ENCODE measurements at regions not wholly inside any gene's neighbourhood (a gene's known extent, or its start where the extent isn't known, plus 50 kb on each side); places are given as distances from the start of the nearest gene placed in this dataset.

DNA sequence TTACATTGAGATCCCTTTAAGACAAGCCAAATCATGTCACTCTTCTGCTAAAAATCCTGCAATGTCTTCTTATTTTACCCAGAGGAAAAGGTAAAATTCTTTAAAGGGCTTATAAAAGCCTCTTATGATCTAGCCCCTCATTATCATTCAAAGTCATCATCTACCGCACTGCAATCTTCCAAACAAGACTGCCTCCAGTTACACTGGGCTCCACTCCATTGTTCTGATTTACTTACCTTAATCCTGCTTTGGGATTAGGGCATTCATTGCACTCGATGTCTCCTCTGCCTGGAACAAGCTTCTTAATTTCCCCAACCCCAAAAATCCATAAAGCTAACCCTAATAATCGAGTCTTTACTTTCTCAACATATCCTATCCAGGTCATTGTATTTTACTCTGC lies 269.1 kb downstream of the PCDH18 start:
- Histone ChIP-seq H3K9me3 (no peaks in the 10 kb centered on the region), H3K4me3 (no peak overlapping the region), H3K36me3 (replicated peaks) (no peaks in the 10 kb centered on the region), H3K4me1 (peaks cover 20% of the 10 kb centered on the region), H3K27me3 (ENCODE audit: low read depth) (no peaks in the 10 kb centered on the region)
- DNase-seq (ENCODE audit: low spot score in 2 of 2) = peak; percentile 48 to 82
- in situ Hi-C loops (cut with MboI; ENCODE audit: low sequenced_read_pairs) = no loop called here

DNA sequence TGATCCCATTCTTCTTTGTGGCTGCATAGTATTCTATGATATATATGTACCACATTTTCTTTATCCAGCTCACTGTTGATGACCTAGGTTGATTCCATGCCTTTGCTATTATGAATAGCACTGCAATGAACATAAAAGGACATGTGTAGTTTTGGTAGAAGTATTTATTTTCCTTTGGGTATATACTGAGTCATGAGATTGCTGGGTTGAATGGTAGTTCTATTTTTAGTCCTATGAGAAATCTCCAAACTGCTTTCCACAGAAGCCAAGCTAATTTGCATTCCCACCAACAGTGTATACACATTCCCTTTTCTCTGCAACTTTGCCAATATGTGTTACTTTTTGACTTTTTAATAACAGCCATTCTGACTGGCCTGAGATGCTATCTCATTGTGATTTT lies 278.3 kb downstream of the PCDH18 start:
- in situ Hi-C loops (cut with MboI; ENCODE audit: low sequenced_read_pairs) = no loop called here
- no peak for DNase-seq (ENCODE audit: low spot score in 2 of 2)
- Histone ChIP-seq H3K4me1 (peaks cover 4% of the 10 kb centered on the region; the same call in 1 of the 2 replicates), H3K27me3 (ENCODE audit: low read depth) (no peaks in the 10 kb centered on the region), H3K9me3 (no peaks in the 10 kb centered on the region), H3K36me3 (replicated peaks) (no peaks in the 10 kb centered on the region), H3K4me3 (no peak overlapping the region)

DNA sequence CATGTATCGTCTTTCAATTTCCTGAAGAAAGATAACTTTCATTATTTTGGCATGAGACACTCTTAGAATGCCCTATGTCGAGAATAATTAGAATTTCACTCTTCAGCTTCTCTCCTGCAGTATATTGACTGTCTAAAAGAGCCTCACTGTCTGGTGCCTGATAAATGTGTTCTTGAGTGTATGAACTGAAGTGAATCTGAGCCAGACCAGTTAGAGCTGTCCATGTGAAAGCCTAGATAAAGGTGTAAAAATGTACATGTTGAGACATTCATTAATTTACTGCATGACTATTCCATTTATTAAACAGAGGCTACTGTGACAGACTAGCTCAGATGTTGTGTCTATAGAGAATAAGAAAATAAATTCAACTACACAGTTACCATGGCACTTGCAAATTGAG lies 283.2 kb downstream of the PCDH18 start:
- Histone ChIP-seq H3K36me3 (replicated peaks) (no peaks in the 10 kb centered on the region), H3K4me1 (peaks cover 4% of the 10 kb centered on the region; the same call in 1 of the 2 replicates), H3K27me3 (ENCODE audit: low read depth) (no peaks in the 10 kb centered on the region), H3K4me3 (no peak overlapping the region), H3K9me3 (no peaks in the 10 kb centered on the region)
- in situ Hi-C loops (cut with MboI; ENCODE audit: low sequenced_read_pairs) = no loop called here
- no peak for DNase-seq (ENCODE audit: low spot score in 2 of 2)

DNA sequence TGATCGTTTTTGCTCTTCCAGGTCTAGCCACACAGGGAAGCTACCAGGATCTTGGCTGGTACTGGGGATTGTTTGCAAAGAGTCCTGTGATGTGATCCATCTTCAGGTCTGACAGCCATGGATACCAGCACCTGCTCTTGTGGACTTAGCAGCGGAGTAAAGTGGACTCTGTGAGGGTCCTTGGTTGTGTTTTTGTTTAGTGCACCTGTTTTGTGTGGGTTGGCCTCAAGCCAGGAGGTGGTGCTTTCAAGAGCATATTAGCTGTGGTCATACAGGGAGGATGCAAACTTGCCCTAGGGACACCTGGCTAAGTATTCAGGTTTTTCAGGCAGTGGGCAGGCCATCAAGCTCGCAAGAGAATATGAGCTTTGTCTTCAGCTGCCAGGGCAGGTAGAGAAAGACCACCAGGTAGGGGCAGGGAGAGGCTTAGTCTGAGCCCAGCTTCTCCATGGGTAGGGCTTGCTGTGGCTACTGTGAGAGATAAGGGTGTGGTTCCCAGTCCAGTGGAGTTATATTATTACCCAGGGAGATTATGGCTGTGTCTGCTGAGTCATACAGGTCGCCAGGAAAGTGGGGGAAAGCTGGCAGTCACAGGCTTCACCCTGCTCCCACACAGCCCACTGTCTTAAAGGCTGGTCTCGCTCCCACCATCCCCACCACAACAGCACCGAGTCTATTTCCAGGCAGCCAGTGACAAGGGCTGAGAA lies 293.7 kb downstream of the PCDH18 start:
- no peak overlapping the region for H3K4me3 ChIP-seq
- in situ Hi-C loops (cut with MboI; ENCODE audit: low sequenced_read_pairs) = no loop called here
- H3K36me3 ChIP-seq (replicated peaks) = no peaks in the 10 kb centered on the region
- no peak for DNase-seq (ENCODE audit: low spot score in 2 of 2)
- H3K9me3 ChIP-seq = no peaks in the 10 kb centered on the region
- no peaks in the 10 kb centered on the region for H3K27me3 ChIP-seq (ENCODE audit: low read depth)
- H3K4me1 ChIP-seq = no peaks in the 10 kb centered on the region

DNA sequence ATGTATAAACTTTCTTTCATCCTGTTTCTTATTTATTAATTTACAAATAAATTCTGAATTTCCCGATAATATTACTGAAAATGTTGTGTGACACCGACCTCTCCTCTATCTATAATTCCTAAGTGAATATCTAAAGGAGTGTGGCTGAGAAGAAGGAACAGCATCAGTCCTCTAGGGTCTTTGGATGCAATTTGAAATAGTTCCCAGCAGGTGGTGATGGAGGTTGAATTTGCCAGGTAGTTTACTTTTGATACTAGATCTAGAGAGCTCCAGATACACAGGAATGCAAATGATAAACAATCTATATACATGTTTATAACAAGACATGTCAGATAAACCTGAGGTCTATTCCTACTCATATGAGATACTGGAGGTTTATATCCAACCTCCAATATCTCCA lies 305.4 kb downstream of the PCDH18 start:
- DNase-seq (ENCODE audit: low spot score in 2 of 2) = peak; percentile 22 to 45
- no peaks in the 10 kb centered on the region for H3K36me3 ChIP-seq (replicated peaks)
- in situ Hi-C loops (cut with MboI; ENCODE audit: low sequenced_read_pairs) = no loop called here
- H3K9me3 ChIP-seq = no peaks in the 10 kb centered on the region
- no peaks in the 10 kb centered on the region; the same call in 1 of the 2 replicates for H3K4me1 ChIP-seq
- no peaks in the 10 kb centered on the region for H3K27me3 ChIP-seq (ENCODE audit: low read depth)
- H3K4me3 ChIP-seq = no peak overlapping the region

DNA sequence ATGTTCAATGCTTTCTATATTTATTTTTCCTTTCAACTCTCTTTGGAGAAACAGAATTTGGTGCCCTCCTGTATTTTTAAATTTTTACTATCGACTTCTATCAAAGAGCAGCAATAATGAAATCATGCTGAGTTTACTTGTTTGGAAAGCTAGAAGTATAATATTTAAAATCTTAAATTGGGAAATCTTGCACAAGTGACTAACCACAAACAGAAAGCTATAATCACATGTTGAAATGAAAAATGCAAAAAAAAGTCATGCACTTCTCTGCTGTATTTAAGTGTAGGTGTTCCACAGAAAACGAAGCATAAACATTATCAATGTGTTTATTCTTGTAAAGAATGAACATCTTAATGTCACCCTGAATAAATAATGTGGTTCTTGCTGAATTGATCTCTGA lies 306.1 kb downstream of the PCDH18 start:
- no peaks in the 10 kb centered on the region for H3K27me3 ChIP-seq (ENCODE audit: low read depth)
- H3K4me1 ChIP-seq = no peaks in the 10 kb centered on the region; the same call in 1 of the 2 replicates
- no peaks in the 10 kb centered on the region for H3K36me3 ChIP-seq (replicated peaks)
- in situ Hi-C loops (cut with MboI; ENCODE audit: low sequenced_read_pairs) = no loop called here
- H3K9me3 ChIP-seq = no peaks in the 10 kb centered on the region
- DNase-seq (ENCODE audit: low spot score in 2 of 2) = no peak
- H3K4me3 ChIP-seq = no peak overlapping the region

DNA sequence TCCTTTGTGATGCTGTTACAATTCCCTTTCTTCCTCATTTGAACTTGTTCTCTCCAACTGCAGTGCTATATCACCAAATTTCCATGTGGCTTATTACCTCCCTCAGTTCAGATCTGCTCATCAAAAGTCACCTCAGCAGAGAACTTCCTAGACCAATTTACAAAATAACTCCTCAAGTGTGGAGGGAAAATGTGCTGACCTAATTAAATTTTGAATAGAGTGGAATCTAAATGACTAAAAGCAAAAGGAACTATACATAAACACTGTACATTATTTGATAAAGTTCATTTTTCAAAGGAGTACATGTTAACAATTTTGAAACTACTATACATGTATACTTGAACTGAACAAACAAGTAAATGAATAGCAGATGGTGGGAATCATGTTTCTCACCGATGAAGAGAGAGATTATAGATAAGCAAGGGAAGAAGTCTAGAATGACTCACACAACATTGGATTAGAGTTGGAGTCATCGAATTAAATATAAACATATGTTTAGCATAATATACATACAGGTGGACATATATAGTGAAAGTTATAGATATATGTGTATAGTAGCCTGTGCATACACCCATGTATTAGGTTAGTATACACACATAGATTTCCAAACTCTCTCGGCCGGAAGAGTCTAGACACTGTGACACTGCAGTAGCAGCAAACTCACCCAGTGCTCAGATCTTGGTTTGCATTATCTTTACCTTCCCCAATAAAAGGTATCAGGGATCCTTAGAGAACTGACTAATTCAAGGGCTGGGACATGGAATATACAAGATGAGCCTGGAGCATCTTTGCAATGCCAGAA lies 318.7 kb downstream of the PCDH18 start:
- DNase-seq (ENCODE audit: low spot score in 2 of 2) = no peak
- in situ Hi-C loops (cut with MboI; ENCODE audit: low sequenced_read_pairs) = no loop called here

DNA sequence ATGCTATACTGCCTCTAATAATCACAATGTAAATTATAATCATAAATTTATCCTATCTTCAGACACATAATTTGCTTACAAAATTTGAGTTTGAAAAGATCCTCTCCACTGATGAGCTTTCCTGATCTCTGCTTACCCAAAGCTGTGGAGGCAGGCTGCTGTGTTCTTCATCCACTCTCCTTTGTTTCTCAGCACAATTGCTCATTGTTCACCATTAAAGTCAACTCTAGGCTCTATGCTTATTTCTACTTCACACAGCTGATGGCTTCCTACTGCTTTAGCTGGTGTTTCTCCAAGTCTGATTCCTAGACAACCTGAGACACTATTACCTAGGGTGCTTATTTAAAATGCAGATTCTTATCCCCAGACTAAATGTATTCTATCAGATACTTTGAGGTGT lies 319.7 kb downstream of the PCDH18 start:
- in situ Hi-C loops (cut with MboI; ENCODE audit: low sequenced_read_pairs) = no loop called here
- H3K9me3 ChIP-seq = no peaks in the 10 kb centered on the region
- DNase-seq (ENCODE audit: low spot score in 2 of 2) = no peak
- H3K4me1 ChIP-seq = peaks cover 6% of the 10 kb centered on the region
- H3K27me3 ChIP-seq (ENCODE audit: low read depth) = no peaks in the 10 kb centered on the region
- H3K4me3 ChIP-seq = no peak overlapping the region
- no peaks in the 10 kb centered on the region for H3K36me3 ChIP-seq (replicated peaks)

More for the DNA sequence above, 318.7 kb downstream of the PCDH18 start:
- H3K9me3 ChIP-seq = no peaks in the 10 kb centered on the region
- H3K27me3 ChIP-seq (ENCODE audit: low read depth) = no peaks in the 10 kb centered on the region
- no peaks in the 10 kb centered on the region for H3K36me3 ChIP-seq (replicated peaks)
- no peak overlapping the region for H3K4me3 ChIP-seq
- H3K4me1 ChIP-seq = peaks cover 11% of the 10 kb centered on the region

DNA sequence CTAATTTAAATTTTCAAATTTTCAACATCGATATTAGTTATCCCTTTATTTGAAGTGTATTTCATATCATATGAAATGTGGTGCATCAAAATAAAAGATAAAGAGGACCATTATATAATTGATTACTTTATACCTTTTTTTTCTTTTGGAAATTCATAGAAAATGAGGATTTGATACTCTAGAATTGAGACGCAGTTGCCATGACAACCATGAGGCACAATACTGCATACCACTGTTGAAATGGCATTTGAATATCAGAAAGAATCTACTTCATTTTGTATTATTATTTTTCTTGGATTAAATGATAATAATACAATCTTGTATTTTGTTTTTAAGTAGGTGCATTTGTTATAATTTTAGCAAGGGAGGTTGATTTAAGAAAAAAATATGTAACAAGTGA lies 323.1 kb downstream of the PCDH18 start:
- Histone ChIP-seq H3K4me1 (no peaks in the 10 kb centered on the region), H3K4me3 (no peak overlapping the region), H3K9me3 (no peaks in the 10 kb centered on the region), H3K36me3 (replicated peaks) (no peaks in the 10 kb centered on the region), H3K27me3 (ENCODE audit: low read depth) (no peaks in the 10 kb centered on the region)
- in situ Hi-C loops (cut with MboI; ENCODE audit: low sequenced_read_pairs) = no loop called here
- DNase-seq (ENCODE audit: low spot score in 2 of 2) = peak in 1 of 2 experiments; percentile 32

DNA sequence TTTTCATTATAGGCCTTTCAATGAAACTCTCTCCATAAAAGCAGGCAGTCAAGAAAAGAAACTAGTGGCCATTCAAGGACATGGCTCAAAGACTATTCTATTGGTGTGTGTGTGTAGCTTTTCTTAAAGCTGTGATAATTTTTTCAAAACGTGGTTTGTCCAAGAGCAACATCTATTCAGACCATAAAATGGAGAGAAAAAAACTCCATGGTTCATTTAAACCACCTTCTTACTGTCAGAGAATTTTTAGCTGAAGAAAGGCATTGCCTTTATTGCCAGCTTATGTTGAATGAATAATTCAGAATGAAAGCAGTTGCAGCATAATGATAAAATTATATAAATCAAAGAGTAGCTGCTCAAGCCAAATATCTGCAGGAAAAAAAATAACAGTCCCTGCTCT lies 325.5 kb downstream of the PCDH18 start:
- Histone ChIP-seq H3K36me3 (replicated peaks) (no peaks in the 10 kb centered on the region), H3K27me3 (ENCODE audit: low read depth) (no peaks in the 10 kb centered on the region), H3K9me3 (no peaks in the 10 kb centered on the region), H3K4me3 (no peak overlapping the region), H3K4me1 (no peaks in the 10 kb centered on the region)
- in situ Hi-C loops (cut with MboI; ENCODE audit: low sequenced_read_pairs) = no loop called here
- DNase-seq (ENCODE audit: low spot score in 2 of 2) = no peak

DNA sequence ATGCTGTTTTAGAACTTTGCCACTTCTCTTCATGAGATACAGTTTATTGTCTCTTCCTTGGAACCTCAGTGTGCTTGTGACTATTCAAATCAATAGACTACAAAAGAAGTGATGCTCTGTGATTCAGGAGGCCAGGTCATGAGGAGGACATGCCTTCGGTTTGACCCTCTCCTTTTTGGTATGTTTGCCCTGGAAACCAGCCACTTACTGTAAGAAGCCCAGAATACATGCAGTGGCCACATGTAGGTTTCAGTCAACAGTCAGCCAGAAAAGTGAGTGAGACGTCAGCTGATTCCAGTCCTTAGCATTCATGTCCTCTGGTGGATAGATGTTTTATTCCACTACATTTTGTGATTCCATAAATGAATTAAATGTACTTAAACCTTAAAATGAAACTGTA lies 328.7 kb downstream of the PCDH18 start:
- in situ Hi-C loops (cut with MboI; ENCODE audit: low sequenced_read_pairs) = no loop called here
- no peak for DNase-seq (ENCODE audit: low spot score in 2 of 2)
- Histone ChIP-seq H3K4me1 (no peaks in the 10 kb centered on the region), H3K9me3 (no peaks in the 10 kb centered on the region), H3K27me3 (ENCODE audit: low read depth) (no peaks in the 10 kb centered on the region), H3K4me3 (no peak overlapping the region), H3K36me3 (replicated peaks) (no peaks in the 10 kb centered on the region)

DNA sequence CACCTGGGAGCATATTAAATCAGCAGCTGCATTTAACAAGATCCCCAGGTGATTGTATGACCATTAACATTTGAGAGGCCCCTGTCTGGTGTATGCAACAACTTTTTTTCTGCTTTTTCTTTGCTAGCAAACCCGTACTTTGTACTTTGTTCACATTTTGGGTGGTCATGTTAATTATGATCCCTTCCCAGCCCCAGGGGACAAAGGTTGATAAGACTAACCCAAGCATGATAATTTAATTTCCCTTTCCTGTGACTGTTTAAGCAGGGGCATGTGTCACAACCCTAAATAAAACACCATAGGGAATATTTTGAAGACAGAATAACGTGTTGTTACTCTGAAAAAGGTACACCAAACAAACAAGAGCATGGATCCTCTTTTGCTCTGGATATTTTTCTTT lies 332.0 kb downstream of the PCDH18 start:
- H3K36me3 ChIP-seq (replicated peaks) = no peaks in the 10 kb centered on the region

DNA sequence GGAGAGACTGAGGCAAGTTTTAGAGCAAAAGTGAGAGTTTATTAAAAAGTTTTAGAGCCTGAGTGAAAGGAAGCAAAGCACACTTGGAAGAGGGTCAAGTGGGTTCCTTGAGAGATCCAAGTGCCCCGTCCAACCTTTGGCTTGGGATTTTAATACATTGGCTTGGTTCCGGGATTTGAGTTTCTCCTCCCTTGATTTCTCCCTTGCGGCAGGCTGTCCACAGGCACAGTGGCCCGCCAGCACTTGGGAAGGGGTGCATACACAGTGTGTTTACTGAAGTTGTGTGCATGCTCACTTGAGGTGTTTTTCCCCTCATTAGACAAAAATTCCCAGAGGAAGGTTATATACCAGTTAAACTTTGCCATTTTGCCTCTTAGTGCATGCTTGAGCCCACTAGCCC lies 333.5 kb downstream of the PCDH18 start:
- in situ Hi-C loops (cut with MboI; ENCODE audit: low sequenced_read_pairs) = no loop called here
- H3K9me3 ChIP-seq = no peaks in the 10 kb centered on the region
- no peaks in the 10 kb centered on the region for H3K4me1 ChIP-seq
- H3K27me3 ChIP-seq (ENCODE audit: low read depth) = no peaks in the 10 kb centered on the region
- H3K4me3 ChIP-seq = no peak overlapping the region
- no peaks in the 10 kb centered on the region for H3K36me3 ChIP-seq (replicated peaks)
- DNase-seq (ENCODE audit: low spot score in 2 of 2) = no peak

More for the DNA sequence above, 332.0 kb downstream of the PCDH18 start:
- Histone ChIP-seq H3K27me3 (ENCODE audit: low read depth) (no peaks in the 10 kb centered on the region), H3K9me3 (no peaks in the 10 kb centered on the region), H3K4me3 (no peak overlapping the region), H3K4me1 (no peaks in the 10 kb centered on the region)
- no peak for DNase-seq (ENCODE audit: low spot score in 2 of 2)
- in situ Hi-C loops (cut with MboI; ENCODE audit: low sequenced_read_pairs) = no loop called here

DNA sequence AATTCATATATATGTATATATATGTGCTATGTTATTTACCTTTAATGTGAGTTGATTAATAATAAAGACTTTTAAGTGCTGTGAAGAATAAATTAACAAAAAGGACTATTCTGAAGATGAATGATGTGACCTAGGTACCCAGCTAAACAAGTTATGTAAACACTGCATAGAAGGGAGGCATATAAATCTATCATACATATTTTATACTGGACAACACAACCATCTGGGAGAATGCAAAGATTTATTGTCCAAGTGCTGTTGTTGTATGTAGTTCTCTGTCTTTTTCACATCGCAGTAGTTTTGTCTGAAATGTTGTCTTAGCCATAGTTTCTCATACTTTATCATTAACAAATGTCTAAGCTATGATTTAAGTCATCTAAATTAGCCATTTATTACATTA lies 337.6 kb downstream of the PCDH18 start:
- in situ Hi-C loops (cut with MboI; ENCODE audit: low sequenced_read_pairs) = no loop called here
- no peaks in the 10 kb centered on the region for H3K4me1 ChIP-seq
- H3K4me3 ChIP-seq = no peak overlapping the region
- no peaks in the 10 kb centered on the region for H3K27me3 ChIP-seq (ENCODE audit: low read depth)
- no peaks in the 10 kb centered on the region for H3K9me3 ChIP-seq
- no peaks in the 10 kb centered on the region for H3K36me3 ChIP-seq (replicated peaks)
- DNase-seq (ENCODE audit: low spot score in 2 of 2) = no peak
